ENCODE measurements at regions not wholly inside any gene's neighbourhood (a gene's known extent, or its start where the extent isn't known, plus 50 kb on each side); places are given as distances from the start of the nearest gene placed in this dataset.

GRCh38 chr2:562391-563364, 114.5 kb downstream of the TMEM18 start:
- ChIA-PET POLR2A (no interaction called here), CTCF (no interaction called here)
- TF ChIP-seq, protein P1, sequence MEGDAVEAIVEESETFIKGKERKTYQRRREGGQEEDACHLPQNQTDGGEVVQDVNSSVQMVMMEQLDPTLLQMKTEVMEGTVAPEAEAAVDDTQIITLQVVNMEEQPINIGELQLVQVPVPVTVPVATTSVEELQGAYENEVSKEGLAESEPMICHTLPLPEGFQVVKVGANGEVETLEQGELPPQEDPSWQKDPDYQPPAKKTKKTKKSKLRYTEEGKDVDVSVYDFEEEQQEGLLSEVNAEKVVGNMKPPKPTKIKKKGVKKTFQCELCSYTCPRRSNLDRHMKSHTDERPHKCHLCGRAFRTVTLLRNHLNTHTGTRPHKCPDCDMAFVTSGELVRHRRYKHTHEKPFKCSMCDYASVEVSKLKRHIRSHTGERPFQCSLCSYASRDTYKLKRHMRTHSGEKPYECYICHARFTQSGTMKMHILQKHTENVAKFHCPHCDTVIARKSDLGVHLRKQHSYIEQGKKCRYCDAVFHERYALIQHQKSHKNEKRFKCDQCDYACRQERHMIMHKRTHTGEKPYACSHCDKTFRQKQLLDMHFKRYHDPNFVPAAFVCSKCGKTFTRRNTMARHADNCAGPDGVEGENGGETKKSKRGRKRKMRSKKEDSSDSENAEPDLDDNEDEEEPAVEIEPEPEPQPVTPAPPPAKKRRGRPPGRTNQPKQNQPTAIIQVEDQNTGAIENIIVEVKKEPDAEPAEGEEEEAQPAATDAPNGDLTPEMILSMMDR (IDR thresholded peaks at IDR 0.05; ENCODE audit: control extremely low read depth, extremely low read depth, low read depth, missing control alignments) = no peak
- DNase-seq (ENCODE audit: extremely low spot score) = no peak

GRCh38 chr2:558879-559278, 118.3 kb downstream of the TMEM18 start:
- TF ChIP-seq, protein P1 (IDR thresholded peaks at IDR 0.05; ENCODE audit: control extremely low read depth, extremely low read depth, low read depth, missing control alignments) = no peak

GRCh38 chr2:558302-558642, 118.9 kb downstream of the TMEM18 start:
- DNase-seq (ENCODE audit: extremely low spot score) = no peak
- POLR2A ChIA-PET = no interaction called here
- CTCF ChIA-PET = no interaction called here
- TF ChIP-seq, protein P1 (IDR thresholded peaks at IDR 0.05; ENCODE audit: control extremely low read depth, extremely low read depth, low read depth, missing control alignments) = no peak

More at GRCh38 chr2:558879-559278, 118.3 kb downstream of the TMEM18 start:
- CTCF ChIA-PET = no interaction called here
- no peak for DNase-seq (ENCODE audit: extremely low spot score)
- POLR2A ChIA-PET = no interaction called here

DNA sequence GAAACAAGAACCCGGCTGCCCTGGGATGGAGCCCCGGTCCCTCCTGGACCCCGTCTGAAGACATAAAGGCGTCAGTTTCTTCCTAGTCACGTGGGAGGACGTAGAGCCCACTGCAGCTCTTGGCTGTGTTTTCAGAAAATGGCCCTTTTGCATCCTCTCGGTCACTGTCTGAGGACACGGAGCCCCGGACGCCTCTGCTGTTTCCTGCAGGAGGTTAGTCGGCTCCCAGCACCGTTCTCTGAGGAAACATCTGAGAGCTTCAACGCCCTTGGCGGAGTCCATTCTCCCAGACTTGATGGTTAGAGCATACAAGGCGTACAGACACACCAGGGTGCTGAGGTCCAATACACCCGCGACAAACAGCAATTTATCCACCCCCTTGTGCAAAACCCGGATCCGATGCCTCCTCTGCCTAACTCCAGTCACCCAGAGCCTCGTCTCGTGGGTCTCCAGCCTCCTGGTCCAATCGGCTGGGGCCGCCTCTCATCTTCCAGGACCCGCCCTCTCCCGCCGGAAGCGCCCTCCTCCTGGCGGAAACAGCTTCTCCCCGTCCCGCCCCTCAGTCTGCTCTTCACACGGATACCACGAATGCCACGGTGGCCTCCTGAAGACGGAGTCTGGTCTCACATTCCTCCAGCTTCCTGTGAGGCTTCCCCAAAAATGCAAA, 119.4 kb downstream of the TMEM18 start:
- TF ChIP-seq, protein P1 (IDR thresholded peaks at IDR 0.05; ENCODE audit: control extremely low read depth, extremely low read depth, low read depth, missing control alignments) = no peak
- POLR2A ChIA-PET = no interaction called here
- CTCF ChIA-PET = no interaction called here
- no peak for DNase-seq (ENCODE audit: extremely low spot score)

- ChIA-PET CTCF (no interaction called here), POLR2A (no interaction called here)
- TF ChIP-seq, protein P1 (IDR thresholded peaks at IDR 0.05; ENCODE audit: control extremely low read depth, extremely low read depth, low read depth, missing control alignments) = no peak
- DNase-seq (ENCODE audit: extremely low spot score) = no peak
Observed at GRCh38 chr2:556485-556884, 120.7 kb downstream of the TMEM18 start.

- POLR2A ChIA-PET = no interaction called here
- TF ChIP-seq, protein P1 (IDR thresholded peaks at IDR 0.05; ENCODE audit: control extremely low read depth, extremely low read depth, low read depth, missing control alignments) = no peak
- no peak for DNase-seq (ENCODE audit: extremely low spot score)
- CTCF ChIA-PET = no interaction called here
Observed at GRCh38 chr2:555164-555922, 121.9 kb downstream of the TMEM18 start.
